ENCODE measurements at regions not wholly inside any gene's neighbourhood (a gene's known extent, or its start where the extent isn't known, plus 50 kb on each side); places are given as distances from the start of the nearest gene placed in this dataset.

- TF ChIP-seq CTCF (IDR thresholded peaks at IDR 0.05; ENCODE audit: extremely low read depth, low read depth, low read length): no peak
- H2AFZ ChIP-seq (ENCODE audit: low read length): no peak overlapping the region
- no peak overlapping the region for H3K4me2 ChIP-seq (ENCODE audit: insufficient read depth, low read length)
- no peaks in the 10 kb centered on the region for H3K27me3 ChIP-seq (ENCODE audit: insufficient read depth, low read length)
- no peak for DNase-seq (ENCODE audit: insufficient read length, low spot score, missing footprints)
- H3K4me3 ChIP-seq (ENCODE audit: insufficient read depth, low read length): no peak overlapping the region
- no peaks in the 10 kb centered on the region for H3K9me3 ChIP-seq (ENCODE audit: low read depth, low read length)
- H3K4me1 ChIP-seq (ENCODE audit: insufficient read depth, low read length): no peaks in the 10 kb centered on the region
- no peaks in the 10 kb centered on the region for H3K36me3 ChIP-seq (ENCODE audit: insufficient read depth, low read length)
- no peaks in the 10 kb centered on the region for H3K79me2 ChIP-seq (ENCODE audit: insufficient read depth, low read length)
- H4K20me1 ChIP-seq (ENCODE audit: insufficient read depth, low read length): no peaks in the 10 kb centered on the region
- H3K27ac ChIP-seq (ENCODE audit: low read depth, low read length): no peak overlapping the region
Measured at GRCh38 chr16:62406387-62406786, 370.1 kb upstream of the CDH8 start.

- no peaks in the 10 kb centered on the region for H3K9me3 ChIP-seq (ENCODE audit: low read depth, low read length)
- no peak for TF ChIP-seq CTCF (IDR thresholded peaks at IDR 0.05; ENCODE audit: extremely low read depth, low read depth, low read length)
Measured at GRCh38 chr16:62404842-62405611, 368.8 kb upstream of the CDH8 start.

GRCh38 chr16:62392698-62393097 is 356.5 kb upstream of the CDH8 start:
- Histone ChIP-seq H3K4me2 (ENCODE audit: insufficient read depth, low read length) (no peak overlapping the region), H3K4me3 (ENCODE audit: insufficient read depth, low read length) (no peak overlapping the region), H3K79me2 (ENCODE audit: insufficient read depth, low read length) (no peaks in the 10 kb centered on the region), H3K9me3 (ENCODE audit: low read depth, low read length) (peaks cover 2% of the 10 kb centered on the region), H3K36me3 (ENCODE audit: insufficient read depth, low read length) (no peaks in the 10 kb centered on the region), H4K20me1 (ENCODE audit: insufficient read depth, low read length) (no peaks in the 10 kb centered on the region), H3K27ac (ENCODE audit: low read depth, low read length) (no peak overlapping the region), H3K4me1 (ENCODE audit: insufficient read depth, low read length) (no peaks in the 10 kb centered on the region), H3K27me3 (ENCODE audit: insufficient read depth, low read length) (no peaks in the 10 kb centered on the region), H2AFZ (ENCODE audit: low read length) (no peak overlapping the region)
- peak; percentile 10 for DNase-seq (ENCODE audit: insufficient read length, low spot score, missing footprints)
- no peak for TF ChIP-seq CTCF (IDR thresholded peaks at IDR 0.05; ENCODE audit: extremely low read depth, low read depth, low read length)

More at GRCh38 chr16:62404842-62405611, 368.8 kb upstream of the CDH8 start:
- Histone ChIP-seq H3K79me2 (ENCODE audit: insufficient read depth, low read length) (no peaks in the 10 kb centered on the region), H4K20me1 (ENCODE audit: insufficient read depth, low read length) (no peaks in the 10 kb centered on the region), H3K27me3 (ENCODE audit: insufficient read depth, low read length) (no peaks in the 10 kb centered on the region), H3K36me3 (ENCODE audit: insufficient read depth, low read length) (no peaks in the 10 kb centered on the region), H3K4me2 (ENCODE audit: insufficient read depth, low read length) (no peak overlapping the region), H3K27ac (ENCODE audit: low read depth, low read length) (no peak overlapping the region), H2AFZ (ENCODE audit: low read length) (no peak overlapping the region), H3K4me1 (ENCODE audit: insufficient read depth, low read length) (no peaks in the 10 kb centered on the region), H3K4me3 (ENCODE audit: insufficient read depth, low read length) (no peak overlapping the region)
- DNase-seq (ENCODE audit: insufficient read length, low spot score, missing footprints): no peak

GRCh38 chr16:62391940-62392339 is 355.7 kb upstream of the CDH8 start:
- H3K27me3 ChIP-seq (ENCODE audit: insufficient read depth, low read length): no peaks in the 10 kb centered on the region
- H3K4me1 ChIP-seq (ENCODE audit: insufficient read depth, low read length): no peaks in the 10 kb centered on the region
- no peak for TF ChIP-seq CTCF (IDR thresholded peaks at IDR 0.05; ENCODE audit: extremely low read depth, low read depth, low read length)
- no peak overlapping the region for H3K4me3 ChIP-seq (ENCODE audit: insufficient read depth, low read length)
- H2AFZ ChIP-seq (ENCODE audit: low read length): no peak overlapping the region
- DNase-seq (ENCODE audit: insufficient read length, low spot score, missing footprints): no peak
- H3K36me3 ChIP-seq (ENCODE audit: insufficient read depth, low read length): no peaks in the 10 kb centered on the region
- H3K9me3 ChIP-seq (ENCODE audit: low read depth, low read length): peaks cover 2% of the 10 kb centered on the region
- no peak overlapping the region for H3K4me2 ChIP-seq (ENCODE audit: insufficient read depth, low read length)
- H3K27ac ChIP-seq (ENCODE audit: low read depth, low read length): no peak overlapping the region
- no peaks in the 10 kb centered on the region for H3K79me2 ChIP-seq (ENCODE audit: insufficient read depth, low read length)
- no peaks in the 10 kb centered on the region for H4K20me1 ChIP-seq (ENCODE audit: insufficient read depth, low read length)

All from osteoblast (primary cell).